HG02981 (cell line): ENCODE measurements at regions not wholly inside any gene's neighbourhood (a gene's known extent, or its start where the extent isn't known, plus 50 kb on each side); places are given as distances from the start of the nearest gene placed in this dataset.
"Not testable (repeated sequence)": the region's sequence is repeated elsewhere in the genome, so short reads cannot be mapped to it uniquely, and the experiment has no call there.

Experiments used
- ATAC-seq: cut with Tn5 transposase; IDR thresholded peaks from one replicate; pipeline ENCODE4 v1.9.1; 2021; ENCODE audit warnings: mild to moderate bottlenecking, moderate library complexity; ENCODE audit not compliant: unreplicated experiment

GRCh38 chr5:36778336-36778735, 98.2 kb upstream of the NIPBL start:
- no peak for ATAC-seq

- not testable (repeated sequence) for ATAC-seq
Measured at GRCh38 chr5:36782612-36783011, 94.0 kb upstream of the NIPBL start.

GRCh38 chr5:36786448-36787012, 90.0 kb upstream of the NIPBL start:
- no peak for ATAC-seq

- ATAC-seq = no peak
Measured at GRCh38 chr5:36787365-36788093, 89.0 kb upstream of the NIPBL start.

GRCh38 chr5:36790847-36791246, 85.7 kb upstream of the NIPBL start:
- ATAC-seq = no peak

- no peak for ATAC-seq
Measured at GRCh38 chr5:36792560-36793180, 83.9 kb upstream of the NIPBL start.

- ATAC-seq = no peak
Measured at GRCh38 chr5:36795366-36795765, 81.2 kb upstream of the NIPBL start.

- ATAC-seq = no peak
Measured at GRCh38 chr5:36796155-36796554, 80.4 kb upstream of the NIPBL start.

GRCh38 chr5:36801523-36801922, 75.0 kb upstream of the NIPBL start:
- ATAC-seq = no peak

- no peak for ATAC-seq
Measured at GRCh38 chr5:36802187-36802586, 74.4 kb upstream of the NIPBL start.

GRCh38 chr5:36813249-36813648, 63.3 kb upstream of the NIPBL start:
- ATAC-seq = not testable (repeated sequence)

GRCh38 chr5:36815871-36816270, 60.7 kb upstream of the NIPBL start:
- ATAC-seq = no peak

GRCh38 chr5:36820900-36821299, 55.7 kb upstream of the NIPBL start:
- ATAC-seq = no peak

GRCh38 chr5:36826694-36827093, 49.9 kb upstream of the NIPBL start:
- ATAC-seq = no peak
